IMR-90 (cell line): ENCODE measurements at regions not wholly inside any gene's neighbourhood (a gene's known extent, or its start where the extent isn't known, plus 50 kb on each side); places are given as distances from the start of the nearest gene placed in this dataset.

Experiments used
- CHD1 ChIP-seq: IDR thresholded peaks from 2 replicates; pipeline ENCODE4 v1.6.1; 2012; ENCODE audit warnings: low read depth, low read length, improper control_type of control experiment
- CTCF ChIP-seq: conservative IDR thresholded peaks from 2 replicates; pipeline ENCODE4 v1.5.1; 2012; ENCODE audit warnings: mild to moderate bottlenecking, low read depth, low read length, improper control_type of control experiment
- MXI1 ChIP-seq: IDR thresholded peaks from 2 replicates; pipeline ENCODE4 v1.6.1; 2012; ENCODE audit warnings: low read depth, mild to moderate bottlenecking, low read length, moderate library complexity, borderline replicate concordance
- POLR2A ChIP-seq: IDR thresholded peaks from 2 replicates; pipeline ENCODE4 v1.6.1; 2012; ENCODE audit warnings: mild to moderate bottlenecking, low read depth, low read length
- SMC3 ChIP-seq: fragments of 150-350 bp; IDR thresholded peaks from 2 replicates; pipeline ENCODE4 v1.6.1; 2016; ENCODE audit warnings: low read depth, mild to moderate bottlenecking, antibody characterized with exemption, low read length, moderate library complexity
- USF2 ChIP-seq: fragments of 150-350 bp; IDR thresholded peaks from 2 replicates; pipeline ENCODE4 v1.6.1; 2017; ENCODE audit warnings: mild to moderate bottlenecking, antibody characterized with exemption, low read length, low read depth
- TF ChIP-seq, protein P1 (sequence below): fragments of 150-350 bp; IDR thresholded peaks from 2 replicates; pipeline ENCODE4 v1.6.1; 2016; ENCODE audit warnings: low read depth, mild to moderate bottlenecking, low read length, moderate library complexity, borderline replicate concordance

GRCh38 chr17:72417627-72418026 lies 296.8 kb downstream of the SOX9 start:
- TF ChIP-seq CTCF (no peak), POLR2A (no peak), SMC3 (no peak), CHD1 (no peak), MXI1 (no peak), USF2 (no peak)
- TF ChIP-seq, protein P1, sequence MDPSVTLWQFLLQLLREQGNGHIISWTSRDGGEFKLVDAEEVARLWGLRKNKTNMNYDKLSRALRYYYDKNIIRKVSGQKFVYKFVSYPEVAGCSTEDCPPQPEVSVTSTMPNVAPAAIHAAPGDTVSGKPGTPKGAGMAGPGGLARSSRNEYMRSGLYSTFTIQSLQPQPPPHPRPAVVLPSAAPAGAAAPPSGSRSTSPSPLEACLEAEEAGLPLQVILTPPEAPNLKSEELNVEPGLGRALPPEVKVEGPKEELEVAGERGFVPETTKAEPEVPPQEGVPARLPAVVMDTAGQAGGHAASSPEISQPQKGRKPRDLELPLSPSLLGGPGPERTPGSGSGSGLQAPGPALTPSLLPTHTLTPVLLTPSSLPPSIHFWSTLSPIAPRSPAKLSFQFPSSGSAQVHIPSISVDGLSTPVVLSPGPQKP, result no peak
